ENCODE measurements at regions not wholly inside any gene's neighbourhood (a gene's known extent, or its start where the extent isn't known, plus 50 kb on each side); places are given as distances from the start of the nearest gene placed in this dataset.

DNA sequence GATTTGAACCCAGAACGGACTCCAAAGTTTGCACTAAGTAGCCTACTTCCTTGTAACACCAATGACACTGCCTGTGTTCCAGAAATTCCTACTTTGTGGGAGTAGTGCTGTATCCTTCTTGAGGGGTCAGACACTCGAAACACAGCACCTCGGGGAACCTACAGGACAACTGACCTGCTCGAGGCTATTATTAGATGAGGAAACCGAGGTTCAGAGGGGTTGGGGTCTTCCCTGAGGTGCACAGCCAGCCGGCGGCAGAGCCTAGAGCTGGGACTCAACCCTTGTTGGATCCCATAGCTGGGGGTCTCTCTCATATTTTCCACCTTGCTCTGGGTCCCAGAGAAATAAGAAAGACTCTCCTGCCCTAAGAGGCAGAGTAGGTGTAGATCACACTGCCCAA is 89.8 kb upstream of the PTPN1 start:
- Histone ChIP-seq H3K9me3 (ENCODE audit: insufficient read depth, low read length) (no peaks in the 10 kb centered on the region), H2AFZ (ENCODE audit: low read depth, low read length, severe bottlenecking) (no peak overlapping the region), H3K27me3 (ENCODE audit: low read length) (no peaks in the 10 kb centered on the region), H3K9ac (ENCODE audit: low read length) (no peak overlapping the region), H3K9me2 (replicated peaks; ENCODE audit: insufficient read depth, low read length) (no peaks in the 10 kb centered on the region), H3K4me2 (ENCODE audit: low read depth, low read length, poor library complexity, severe bottlenecking) (no peak overlapping the region), H3K27ac (ENCODE audit: low read depth, low read length) (no peak overlapping the region), H3K36me3 (ENCODE audit: low read length) (no peaks in the 10 kb centered on the region), H3K79me2 (ENCODE audit: insufficient read depth, low read length) (no peaks in the 10 kb centered on the region), H3F3A (ENCODE audit: insufficient read depth) (no peaks in the 10 kb centered on the region), H3K4me3 (ENCODE audit: insufficient read depth, low read length, poor library complexity, severe bottlenecking) (no peak overlapping the region), H4K20me1 (ENCODE audit: low read depth, low read length) (no peaks in the 10 kb centered on the region)
- no peak for TF ChIP-seq EZH2phosphoT487 (conservative IDR thresholded peaks at IDR 0.05; ENCODE audit: low read length)
- TF ChIP-seq, protein P1, sequence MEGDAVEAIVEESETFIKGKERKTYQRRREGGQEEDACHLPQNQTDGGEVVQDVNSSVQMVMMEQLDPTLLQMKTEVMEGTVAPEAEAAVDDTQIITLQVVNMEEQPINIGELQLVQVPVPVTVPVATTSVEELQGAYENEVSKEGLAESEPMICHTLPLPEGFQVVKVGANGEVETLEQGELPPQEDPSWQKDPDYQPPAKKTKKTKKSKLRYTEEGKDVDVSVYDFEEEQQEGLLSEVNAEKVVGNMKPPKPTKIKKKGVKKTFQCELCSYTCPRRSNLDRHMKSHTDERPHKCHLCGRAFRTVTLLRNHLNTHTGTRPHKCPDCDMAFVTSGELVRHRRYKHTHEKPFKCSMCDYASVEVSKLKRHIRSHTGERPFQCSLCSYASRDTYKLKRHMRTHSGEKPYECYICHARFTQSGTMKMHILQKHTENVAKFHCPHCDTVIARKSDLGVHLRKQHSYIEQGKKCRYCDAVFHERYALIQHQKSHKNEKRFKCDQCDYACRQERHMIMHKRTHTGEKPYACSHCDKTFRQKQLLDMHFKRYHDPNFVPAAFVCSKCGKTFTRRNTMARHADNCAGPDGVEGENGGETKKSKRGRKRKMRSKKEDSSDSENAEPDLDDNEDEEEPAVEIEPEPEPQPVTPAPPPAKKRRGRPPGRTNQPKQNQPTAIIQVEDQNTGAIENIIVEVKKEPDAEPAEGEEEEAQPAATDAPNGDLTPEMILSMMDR (IDR thresholded peaks at IDR 0.05; ENCODE audit: insufficient read depth, low read length, poor library complexity, severe bottlenecking): no peak

- TF ChIP-seq, protein P1 (IDR thresholded peaks at IDR 0.05; ENCODE audit: insufficient read depth, low read length, poor library complexity, severe bottlenecking): no peak
- TF ChIP-seq EZH2phosphoT487 (conservative IDR thresholded peaks at IDR 0.05; ENCODE audit: low read length): no peak
- no peak overlapping the region for H2AFZ ChIP-seq (ENCODE audit: low read depth, low read length, severe bottlenecking)
- no peaks in the 10 kb centered on the region for H3F3A ChIP-seq (ENCODE audit: insufficient read depth)
- no peak overlapping the region for H3K9ac ChIP-seq (ENCODE audit: low read length)
- no peaks in the 10 kb centered on the region for H3K36me3 ChIP-seq (ENCODE audit: low read length)
- no peaks in the 10 kb centered on the region for H3K9me2 ChIP-seq (replicated peaks; ENCODE audit: insufficient read depth, low read length)
- no peaks in the 10 kb centered on the region for H3K27me3 ChIP-seq (ENCODE audit: low read length)
- no peaks in the 10 kb centered on the region for H3K9me3 ChIP-seq (ENCODE audit: insufficient read depth, low read length)
- H3K4me3 ChIP-seq (ENCODE audit: insufficient read depth, low read length, poor library complexity, severe bottlenecking): no peak overlapping the region
- no peaks in the 10 kb centered on the region for H4K20me1 ChIP-seq (ENCODE audit: low read depth, low read length)
- H3K27ac ChIP-seq (ENCODE audit: low read depth, low read length): no peak overlapping the region
- H3K4me2 ChIP-seq (ENCODE audit: low read depth, low read length, poor library complexity, severe bottlenecking): no peak overlapping the region
- H3K79me2 ChIP-seq (ENCODE audit: insufficient read depth, low read length): no peaks in the 10 kb centered on the region
Measured at GRCh38 chr20:50421356-50422340, 88.5 kb upstream of the PTPN1 start.

- Histone ChIP-seq H4K20me1 (ENCODE audit: low read depth, low read length) (no peaks in the 10 kb centered on the region), H3K9me3 (ENCODE audit: insufficient read depth, low read length) (no peaks in the 10 kb centered on the region), H3K9ac (ENCODE audit: low read length) (no peak overlapping the region), H3K27ac (ENCODE audit: low read depth, low read length) (no peak overlapping the region), H3K4me2 (ENCODE audit: low read depth, low read length, poor library complexity, severe bottlenecking) (no peak overlapping the region), H3K4me3 (ENCODE audit: insufficient read depth, low read length, poor library complexity, severe bottlenecking) (no peak overlapping the region), H2AFZ (ENCODE audit: low read depth, low read length, severe bottlenecking) (no peak overlapping the region), H3K79me2 (ENCODE audit: insufficient read depth, low read length) (no peaks in the 10 kb centered on the region), H3K9me2 (replicated peaks; ENCODE audit: insufficient read depth, low read length) (no peaks in the 10 kb centered on the region), H3K27me3 (ENCODE audit: low read length) (no peaks in the 10 kb centered on the region), H3F3A (ENCODE audit: insufficient read depth) (no peaks in the 10 kb centered on the region), H3K36me3 (ENCODE audit: low read length) (no peaks in the 10 kb centered on the region)
- TF ChIP-seq, protein P1 (IDR thresholded peaks at IDR 0.05; ENCODE audit: insufficient read depth, low read length, poor library complexity, severe bottlenecking): no peak
- TF ChIP-seq EZH2phosphoT487 (conservative IDR thresholded peaks at IDR 0.05; ENCODE audit: low read length): no peak
Measured at GRCh38 chr20:50423758-50424157, 86.4 kb upstream of the PTPN1 start.

Data from SU-DHL-6 (cell line).